GM18907 (cell line): ENCODE measurements at regions not wholly inside any gene's neighbourhood (a gene's known extent, or its start where the extent isn't known, plus 50 kb on each side); places are given as distances from the start of the nearest gene placed in this dataset.

Experiments used
- ATAC-seq: cut with Tn5 transposase; IDR thresholded peaks from one replicate; pipeline ENCODE4 v1.9.1; 2021; ENCODE audit warnings: mild to moderate bottlenecking, moderate library complexity; ENCODE audit not compliant: unreplicated experiment

- ATAC-seq = no peak
Measured at GRCh38 chr13:67343777-67344176, 113.6 kb upstream of the PCDH9 start.

GRCh38 chr13:67341406-67341805, 111.3 kb upstream of the PCDH9 start:
- no peak for ATAC-seq

- no peak for ATAC-seq
Measured at GRCh38 chr13:67330149-67330548, 100.0 kb upstream of the PCDH9 start.

GRCh38 chr13:67328895-67329294, 98.8 kb upstream of the PCDH9 start:
- ATAC-seq = no peak

GRCh38 chr13:67318860-67319259, 88.7 kb upstream of the PCDH9 start:
- ATAC-seq = no peak

GRCh38 chr13:67318398-67318797, 88.3 kb upstream of the PCDH9 start:
- no peak for ATAC-seq

- no peak for ATAC-seq
Measured at GRCh38 chr13:67314405-67314804, 84.3 kb upstream of the PCDH9 start.

GRCh38 chr13:67308004-67308772, 78.1 kb upstream of the PCDH9 start:
- ATAC-seq = no peak

GRCh38 chr13:67306742-67307141, 76.6 kb upstream of the PCDH9 start:
- no peak for ATAC-seq

- ATAC-seq = no peak
Measured at GRCh38 chr13:67303661-67304333, 73.7 kb upstream of the PCDH9 start.

- no peak for ATAC-seq
Measured at GRCh38 chr13:67299751-67300150, 69.6 kb upstream of the PCDH9 start.

- no peak for ATAC-seq
Measured at GRCh38 chr13:67299072-67299635, 69.0 kb upstream of the PCDH9 start.

- no peak for ATAC-seq
Measured at GRCh38 chr13:67298297-67298696, 68.2 kb upstream of the PCDH9 start.

GRCh38 chr13:67296511-67296910, 66.4 kb upstream of the PCDH9 start:
- no peak for ATAC-seq

GRCh38 chr13:67292886-67293285, 62.8 kb upstream of the PCDH9 start:
- no peak for ATAC-seq

- ATAC-seq = no peak
Measured at GRCh38 chr13:67285611-67286010, 55.5 kb upstream of the PCDH9 start.

- no peak for ATAC-seq
Measured at GRCh38 chr13:67283637-67284036, 53.5 kb upstream of the PCDH9 start.

GRCh38 chr13:67281466-67281865, 51.3 kb upstream of the PCDH9 start:
- no peak for ATAC-seq
